ENCODE measurements at regions not wholly inside any gene's neighbourhood (a gene's known extent, or its start where the extent isn't known, plus 50 kb on each side); places are given as distances from the start of the nearest gene placed in this dataset.

DNA sequence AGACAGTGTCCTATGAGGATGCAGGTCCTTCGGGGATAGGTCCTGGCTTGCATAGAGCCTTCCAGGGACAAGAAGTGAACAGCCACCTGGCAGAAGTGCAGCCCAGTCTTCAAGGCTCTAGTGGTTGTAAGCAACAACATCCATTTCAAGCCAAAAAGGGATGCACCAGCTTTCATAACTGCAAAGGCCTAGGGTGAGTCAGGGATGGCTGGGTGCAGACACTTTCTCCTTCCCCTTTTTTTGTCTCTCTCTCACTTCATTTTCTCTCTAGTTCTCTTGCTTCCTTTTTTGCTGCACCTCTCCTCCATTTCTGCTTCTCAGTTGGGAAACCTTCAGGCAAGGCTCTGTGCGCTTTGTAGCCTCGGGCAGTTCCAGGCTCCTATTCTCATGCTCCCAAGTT, 196.2 kb upstream of the ZNF536 start:
- H3K36me3 ChIP-seq (ENCODE audit: control insufficient read depth in 2 of 4, insufficient read depth in 4 of 4, low read length in 3 of 4): peaks cover 0 to 2% (median 0%) of the 10 kb centered on the region in 4 experiments; a peak in 1 of 8 replicates
- no peak overlapping the region for H3K27ac ChIP-seq (ENCODE audit: low read depth, low read length)
- no peaks in the 10 kb centered on the region for H3K79me2 ChIP-seq (ENCODE audit: control insufficient read depth in 1 of 2, insufficient read depth in 2 of 2, low read length in 2 of 2)
- H3K9ac ChIP-seq (replicated peaks in 1 of 4; ENCODE audit: extremely low read depth in 1 of 4, low read depth in 3 of 4, low read length in 3 of 4): no peak overlapping the region
- ChIA-PET POLR2A (ENCODE audit: partially characterized antibody) (no interaction called here), CTCF (ENCODE audit: partially characterized antibody) (interaction anchor here (0.8 kb wide), 1 partner anchor 38 kb away, joined by 3 read pairs; no protein-coding TSS in a partner anchor)
- H3K9me3 ChIP-seq (ENCODE audit: insufficient read depth in 2 of 2, low read depth in 1 of 2, low read length in 1 of 2): peaks cover 2 to 5% of the 10 kb centered on the region in 2 experiments; a peak in 2 of 4 replicates
- DNase-seq (ENCODE audit: low read depth in 1 of 2, low spot score in 2 of 2): no peak
- no peak overlapping the region for H3K14ac ChIP-seq (ENCODE audit: insufficient read length)
- H4K8ac ChIP-seq (ENCODE audit: extremely low read depth, insufficient read depth, low read length): no peak overlapping the region
- no peak overlapping the region for H2BK12ac ChIP-seq (ENCODE audit: low read depth, low read length)
- no peak overlapping the region for H3K4me3 ChIP-seq (ENCODE audit: extremely low read depth in 1 of 4, insufficient read depth in 2 of 4, low read depth in 3 of 4, low read length in 4 of 4)
- no peak overlapping the region for H3K23ac ChIP-seq (ENCODE audit: insufficient read length)
- peaks cover 0 to 5% of the 10 kb centered on the region in 2 experiments for H4K20me1 ChIP-seq (replicated peaks in 1 of 2; ENCODE audit: control insufficient read depth in 1 of 2, insufficient read depth in 2 of 2, low read length in 2 of 2)
- FAIRE-seq: no peak
- H3K56ac ChIP-seq (replicated peaks; ENCODE audit: insufficient read length, low read depth, low read length): no peak overlapping the region
- no peak overlapping the region for H2AFZ ChIP-seq (ENCODE audit: low read length)
- WGBS, 2 experiments (ENCODE audit: extremely low coverage in 1 of 2, insufficient coverage in 1 of 2, insufficient read length in 1 of 2, insufficient replicate concordance in 2 of 2, low coverage in 1 of 2, low lambda C conversion rate in 2 of 2, missing lambda C conversion rate in 1 of 2): 87% methylated on average over 3 of the region's 3 CpGs; no CpG with 5 or more reads in 1 of the 2 experiments
- no peak overlapping the region for H3K18ac ChIP-seq (ENCODE audit: extremely low read depth, low read length)
- no peak overlapping the region for H2BK5ac ChIP-seq (ENCODE audit: low read depth, low read length)
- no peak overlapping the region for H3K4ac ChIP-seq (replicated peaks; ENCODE audit: insufficient read length, low read depth, low read length)
- no peak overlapping the region for H4K5ac ChIP-seq (ENCODE audit: insufficient read length, low read depth, low read length)
- H3K27me3 ChIP-seq (replicated peaks in 1 of 4; ENCODE audit: control insufficient read depth in 3 of 4, extremely low read depth in 1 of 4, insufficient read depth in 3 of 4, low read length in 3 of 4): no peaks in the 10 kb centered on the region
- H2AK5ac ChIP-seq (ENCODE audit: low read depth, low read length): no peak overlapping the region
- H3K4me2 ChIP-seq (ENCODE audit: insufficient read depth in 1 of 2, low read depth in 2 of 2, low read length in 2 of 2): no peak overlapping the region
- H2BK120ac ChIP-seq (replicated peaks; ENCODE audit: low read depth, low read length): no peak overlapping the region
- no peak overlapping the region for H2BK15ac ChIP-seq (ENCODE audit: low read length)
- no peak for TF ChIP-seq RAD21 (IDR thresholded peaks at IDR 0.05 in 1 of 2, conservative IDR thresholded peaks at IDR 0.05 in 1 of 2; ENCODE audit: low read depth in 2 of 2, low read length in 2 of 2)
- no peak for TF ChIP-seq GABPA (IDR thresholded peaks at IDR 0.05; ENCODE audit: borderline replicate concordance, insufficient read depth, low read length)
- H3K79me1 ChIP-seq (ENCODE audit: low read depth, low read length): no peaks in the 10 kb centered on the region
- H2BK20ac ChIP-seq (ENCODE audit: low read length): no peak overlapping the region
- H3K23me2 ChIP-seq (ENCODE audit: low read depth, low read length): peaks cover 6% of the 10 kb centered on the region
- H4K91ac ChIP-seq (replicated peaks; ENCODE audit: insufficient read length, low read length): no peak overlapping the region
- peaks cover 0 to 2% (median under 1%) of the 10 kb centered on the region in 4 experiments; a peak in 2 of 7 replicates for H3K4me1 ChIP-seq (replicated peaks in 1 of 4; ENCODE audit: control insufficient read depth in 3 of 4, insufficient read depth in 4 of 4, low read length in 3 of 4)

Data from H1 (cell line).